ENCODE measurements at regions not wholly inside any gene's neighbourhood (a gene's known extent, or its start where the extent isn't known, plus 50 kb on each side); places are given as distances from the start of the nearest gene placed in this dataset.

- TF ChIP-seq CTCF (conservative IDR thresholded peaks at IDR 0.05; ENCODE audit: control insufficient read depth, insufficient read depth, low read depth, low read length) = no peak
- DNase-seq (ENCODE audit: low read depth) = no peak
- no peak overlapping the region for H3K4me3 ChIP-seq (ENCODE audit: control insufficient read depth, low read depth, low read length)
Measured at GRCh38 chr2:43019025-43019367, 207.4 kb downstream of the ZFP36L2 start.

GRCh38 chr2:43018179-43019024, 208.0 kb downstream of the ZFP36L2 start:
- peak; percentile 91 for DNase-seq (ENCODE audit: low read depth)
- TF ChIP-seq CTCF (conservative IDR thresholded peaks at IDR 0.05; ENCODE audit: control insufficient read depth, insufficient read depth, low read depth, low read length) = no peak
- H3K4me3 ChIP-seq (ENCODE audit: control insufficient read depth, low read depth, low read length) = no peak overlapping the region

- H3K4me3 ChIP-seq (ENCODE audit: control insufficient read depth, low read depth, low read length) = no peak overlapping the region
- no peak for TF ChIP-seq CTCF (conservative IDR thresholded peaks at IDR 0.05; ENCODE audit: control insufficient read depth, insufficient read depth, low read depth, low read length)
- DNase-seq (ENCODE audit: low read depth) = no peak
Measured at GRCh38 chr2:43013821-43014345, 212.5 kb downstream of the ZFP36L2 start.

GRCh38 chr2:43012966-43013365, 213.4 kb downstream of the ZFP36L2 start:
- H3K4me3 ChIP-seq (ENCODE audit: control insufficient read depth, low read depth, low read length) = no peak overlapping the region
- TF ChIP-seq CTCF (conservative IDR thresholded peaks at IDR 0.05; ENCODE audit: control insufficient read depth, insufficient read depth, low read depth, low read length) = no peak
- DNase-seq (ENCODE audit: low read depth) = no peak

GRCh38 chr2:43011158-43011491, 215.3 kb downstream of the ZFP36L2 start:
- DNase-seq (ENCODE audit: low read depth) = no peak
- no peak for TF ChIP-seq CTCF (conservative IDR thresholded peaks at IDR 0.05; ENCODE audit: control insufficient read depth, insufficient read depth, low read depth, low read length)

GRCh38 chr2:43010438-43011157, 215.8 kb downstream of the ZFP36L2 start:
- TF ChIP-seq CTCF (conservative IDR thresholded peaks at IDR 0.05; ENCODE audit: control insufficient read depth, insufficient read depth, low read depth, low read length) = no peak
- no peak overlapping the region for H3K4me3 ChIP-seq (ENCODE audit: control insufficient read depth, low read depth, low read length)
- DNase-seq (ENCODE audit: low read depth) = no peak

More at GRCh38 chr2:43011158-43011491, 215.3 kb downstream of the ZFP36L2 start:
- H3K4me3 ChIP-seq (ENCODE audit: control insufficient read depth, low read depth, low read length) = no peak overlapping the region

Data from fibroblast of mammary gland (primary cell).